ENCODE measurements at regions not wholly inside any gene's neighbourhood (a gene's known extent, or its start where the extent isn't known, plus 50 kb on each side); places are given as distances from the start of the nearest gene placed in this dataset.

DNA sequence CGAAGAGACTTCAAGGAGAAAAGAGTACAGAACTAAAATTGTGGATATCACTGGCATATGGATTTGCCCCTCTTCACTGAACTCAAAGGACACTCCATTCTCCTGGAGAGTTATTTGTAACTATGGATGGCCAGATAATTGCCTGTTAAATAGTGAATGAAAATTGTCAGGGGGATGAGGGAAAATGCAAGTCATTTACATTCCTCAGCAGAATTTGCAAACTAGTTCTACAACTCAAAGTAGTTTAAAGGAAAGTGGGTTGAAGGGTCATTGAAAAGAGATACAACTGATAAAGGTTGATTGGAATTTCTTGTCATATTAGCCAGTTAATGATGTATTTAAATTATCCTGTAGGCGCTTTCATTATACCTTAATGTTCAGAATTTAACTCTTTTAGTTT is 266.5 kb upstream of the SPOPL start:
- in situ Hi-C loops (cut with HindIII; ENCODE audit: low sequenced_read_pairs) = no loop called here
- no peak for DNase-seq (ENCODE audit: low read depth)

DNA sequence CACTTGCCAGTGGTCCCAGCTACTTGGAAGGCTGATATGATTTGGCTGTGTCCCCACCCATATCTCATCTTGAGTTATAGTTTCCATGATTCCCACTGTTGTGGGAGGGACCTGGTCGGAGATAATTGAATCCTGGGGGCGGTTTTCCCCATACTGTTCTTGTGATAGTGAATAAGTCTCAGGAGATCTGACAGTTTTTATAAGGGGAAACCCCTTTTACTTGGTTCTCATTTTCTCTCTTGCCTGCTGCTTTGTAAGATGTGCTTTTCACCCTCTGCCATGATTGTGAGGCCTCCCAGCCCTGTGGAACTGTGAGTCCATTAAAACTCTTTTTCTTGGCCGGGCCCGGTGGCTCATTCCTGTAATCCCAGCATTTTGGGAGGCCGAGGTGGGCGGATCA is 265.4 kb upstream of the SPOPL start:
- TF ChIP-seq, protein P1, sequence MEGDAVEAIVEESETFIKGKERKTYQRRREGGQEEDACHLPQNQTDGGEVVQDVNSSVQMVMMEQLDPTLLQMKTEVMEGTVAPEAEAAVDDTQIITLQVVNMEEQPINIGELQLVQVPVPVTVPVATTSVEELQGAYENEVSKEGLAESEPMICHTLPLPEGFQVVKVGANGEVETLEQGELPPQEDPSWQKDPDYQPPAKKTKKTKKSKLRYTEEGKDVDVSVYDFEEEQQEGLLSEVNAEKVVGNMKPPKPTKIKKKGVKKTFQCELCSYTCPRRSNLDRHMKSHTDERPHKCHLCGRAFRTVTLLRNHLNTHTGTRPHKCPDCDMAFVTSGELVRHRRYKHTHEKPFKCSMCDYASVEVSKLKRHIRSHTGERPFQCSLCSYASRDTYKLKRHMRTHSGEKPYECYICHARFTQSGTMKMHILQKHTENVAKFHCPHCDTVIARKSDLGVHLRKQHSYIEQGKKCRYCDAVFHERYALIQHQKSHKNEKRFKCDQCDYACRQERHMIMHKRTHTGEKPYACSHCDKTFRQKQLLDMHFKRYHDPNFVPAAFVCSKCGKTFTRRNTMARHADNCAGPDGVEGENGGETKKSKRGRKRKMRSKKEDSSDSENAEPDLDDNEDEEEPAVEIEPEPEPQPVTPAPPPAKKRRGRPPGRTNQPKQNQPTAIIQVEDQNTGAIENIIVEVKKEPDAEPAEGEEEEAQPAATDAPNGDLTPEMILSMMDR (IDR thresholded peaks at IDR 0.05; ENCODE audit: low read depth, low read length, missing control alignments) = no peak
- DNase-seq (ENCODE audit: low read depth) = no peak
- in situ Hi-C loops (cut with HindIII; ENCODE audit: low sequenced_read_pairs) = no loop called here
- no peak overlapping the region for H3K4me3 ChIP-seq (ENCODE audit: low read depth, low read length)

More for the DNA sequence above, 266.5 kb upstream of the SPOPL start:
- TF ChIP-seq, protein P1 (IDR thresholded peaks at IDR 0.05; ENCODE audit: low read depth, low read length, missing control alignments) = no peak
- H3K4me3 ChIP-seq (ENCODE audit: low read depth, low read length) = no peak overlapping the region

DNA sequence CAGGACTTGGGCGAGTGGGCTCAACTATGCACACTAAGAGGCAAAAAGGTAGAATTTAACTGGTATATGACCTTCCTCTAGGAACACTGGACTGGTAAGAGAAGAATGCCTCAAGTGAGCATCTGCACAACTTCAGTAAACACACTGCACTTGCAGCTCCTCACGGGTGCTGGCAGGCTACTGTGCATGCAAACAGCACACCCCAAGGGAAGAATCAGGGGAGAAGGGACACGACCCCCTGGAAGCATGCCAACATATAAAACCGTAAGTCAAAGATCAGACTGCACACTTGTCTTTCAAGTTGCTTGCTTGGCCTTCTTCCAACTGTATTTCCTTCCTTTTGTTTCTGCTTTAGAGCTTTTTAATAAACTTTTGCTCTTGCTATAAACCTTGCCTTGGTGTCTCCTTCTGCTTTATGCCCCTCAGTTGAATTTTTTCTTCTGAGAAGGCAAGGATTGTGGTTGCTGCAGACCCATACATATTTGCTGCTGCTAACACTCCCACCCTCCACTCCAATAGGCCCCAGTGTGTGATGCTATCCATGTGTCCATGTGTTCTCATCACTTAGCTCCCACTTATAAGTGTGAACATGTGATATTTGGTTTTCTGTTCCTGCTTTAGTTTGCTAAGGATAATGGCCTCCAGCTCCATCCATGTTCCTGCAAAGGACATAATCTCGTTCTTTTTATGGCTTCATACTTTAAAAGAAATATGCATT is 263.7 kb upstream of the SPOPL start:
- no peak overlapping the region for H3K4me3 ChIP-seq (ENCODE audit: low read depth, low read length)
- DNase-seq (ENCODE audit: low read depth) = no peak
- in situ Hi-C loops (cut with HindIII; ENCODE audit: low sequenced_read_pairs) = no loop called here
- TF ChIP-seq, protein P1 (IDR thresholded peaks at IDR 0.05; ENCODE audit: low read depth, low read length, missing control alignments) = no peak

DNA sequence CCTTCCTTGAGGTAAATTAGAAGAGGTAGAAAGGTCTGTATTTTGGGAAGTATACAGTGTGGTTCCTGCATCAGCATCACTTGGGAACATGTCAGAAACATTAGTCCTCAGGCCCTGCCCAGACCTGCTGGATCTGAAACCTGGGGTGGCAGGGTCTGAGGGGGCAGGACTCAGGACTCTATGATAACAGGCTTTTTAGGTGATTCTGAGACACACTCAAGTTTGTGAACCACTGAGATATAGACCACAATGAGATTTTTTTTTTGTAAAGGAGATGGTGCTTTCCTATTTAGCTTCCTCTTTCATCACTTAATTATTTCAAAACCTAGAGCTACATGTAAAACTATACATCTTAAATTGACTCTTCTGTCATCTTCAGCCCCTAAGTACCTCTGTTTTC is 262.7 kb upstream of the SPOPL start:
- no peak for DNase-seq (ENCODE audit: low read depth)
- in situ Hi-C loops (cut with HindIII; ENCODE audit: low sequenced_read_pairs) = no loop called here
- no peak overlapping the region for H3K4me3 ChIP-seq (ENCODE audit: low read depth, low read length)
- TF ChIP-seq, protein P1 (IDR thresholded peaks at IDR 0.05; ENCODE audit: low read depth, low read length, missing control alignments) = no peak

DNA sequence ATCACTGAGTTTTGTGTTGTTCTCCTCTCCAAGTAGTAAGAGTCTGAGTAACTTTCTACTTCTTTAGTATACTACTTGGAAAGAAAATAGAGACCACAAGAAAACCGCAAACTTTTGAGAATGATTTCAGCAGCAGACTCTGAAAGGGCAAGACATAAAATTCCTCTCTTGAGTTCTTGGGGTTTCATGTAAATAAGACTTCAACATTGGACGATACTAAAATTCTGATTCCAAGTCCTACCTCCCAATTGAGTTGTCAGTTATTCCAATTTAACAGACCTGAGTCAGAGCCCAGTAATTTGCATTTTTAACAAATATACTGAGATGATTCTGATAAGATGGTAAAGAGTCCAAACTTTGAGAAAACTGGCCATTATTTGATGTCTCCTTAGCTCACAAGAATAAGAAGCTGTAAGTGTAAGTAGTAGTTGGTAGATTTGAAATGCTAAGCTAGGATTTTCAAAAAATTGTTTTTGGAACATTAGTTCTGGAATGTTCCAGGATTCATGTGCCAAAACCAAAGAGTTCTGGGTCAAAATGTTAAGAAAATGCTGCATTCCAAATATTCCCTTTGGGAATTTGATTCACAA is 261.6 kb upstream of the SPOPL start:
- DNase-seq (ENCODE audit: low read depth) = peak; percentile 56
- TF ChIP-seq, protein P1 (IDR thresholded peaks at IDR 0.05; ENCODE audit: low read depth, low read length, missing control alignments) = no peak
- no peak overlapping the region for H3K4me3 ChIP-seq (ENCODE audit: low read depth, low read length)
- in situ Hi-C loops (cut with HindIII; ENCODE audit: low sequenced_read_pairs) = no loop called here

DNA sequence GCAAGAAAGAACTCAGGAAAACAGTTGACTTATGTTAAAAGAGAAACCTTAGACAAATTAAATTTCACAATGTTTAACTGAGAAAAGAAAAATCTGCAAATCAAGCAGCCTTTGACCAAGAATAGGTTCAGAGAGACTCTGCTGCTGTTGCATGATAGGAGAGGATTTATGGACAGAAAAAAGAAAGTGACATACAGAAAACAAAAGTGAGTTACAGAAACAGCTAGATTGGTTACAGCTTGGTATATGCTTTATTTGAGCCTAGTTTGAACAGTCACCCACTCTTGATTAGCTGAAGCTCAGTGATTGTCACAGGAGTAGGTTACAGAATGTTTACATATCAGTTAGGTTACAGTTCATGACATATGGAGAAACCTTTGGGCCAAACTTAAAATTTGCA is 258.2 kb upstream of the SPOPL start:
- TF ChIP-seq, protein P1 (IDR thresholded peaks at IDR 0.05; ENCODE audit: low read depth, low read length, missing control alignments) = no peak
- in situ Hi-C loops (cut with HindIII; ENCODE audit: low sequenced_read_pairs) = no loop called here
- no peak overlapping the region for H3K4me3 ChIP-seq (ENCODE audit: low read depth, low read length)
- no peak for DNase-seq (ENCODE audit: low read depth)

Data from astrocyte of the cerebellum (primary cell).